ENCODE measurements at regions not wholly inside any gene's neighbourhood (a gene's known extent, or its start where the extent isn't known, plus 50 kb on each side); places are given as distances from the start of the nearest gene placed in this dataset.
A peak's percentile ranks its signal among the peaks of the same experiment; 100 is the strongest.

DNA sequence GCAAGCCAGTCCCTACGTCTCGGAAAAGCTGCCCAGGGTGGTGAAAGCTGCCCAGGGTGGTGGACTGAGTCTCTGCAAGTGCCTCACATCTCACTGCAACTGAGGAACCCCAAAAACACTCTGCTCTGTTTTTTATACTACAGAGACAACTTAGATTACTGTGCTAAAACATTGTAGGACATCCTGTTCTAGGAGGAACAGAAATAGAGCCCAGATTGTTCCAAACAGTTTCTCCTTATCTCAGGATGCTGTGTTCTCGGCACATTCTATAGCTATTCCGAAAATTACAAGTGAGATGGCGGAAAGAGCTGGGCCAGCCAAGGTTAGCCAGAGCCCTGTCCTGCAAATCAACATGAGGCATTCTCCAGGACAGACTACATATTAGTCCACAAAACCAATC is 138.7 kb downstream of the LRIG3 start:
- no peak overlapping the region for H3K27ac ChIP-seq
- DNase-seq (ENCODE audit: low read depth, low spot score): no peak

DNA sequence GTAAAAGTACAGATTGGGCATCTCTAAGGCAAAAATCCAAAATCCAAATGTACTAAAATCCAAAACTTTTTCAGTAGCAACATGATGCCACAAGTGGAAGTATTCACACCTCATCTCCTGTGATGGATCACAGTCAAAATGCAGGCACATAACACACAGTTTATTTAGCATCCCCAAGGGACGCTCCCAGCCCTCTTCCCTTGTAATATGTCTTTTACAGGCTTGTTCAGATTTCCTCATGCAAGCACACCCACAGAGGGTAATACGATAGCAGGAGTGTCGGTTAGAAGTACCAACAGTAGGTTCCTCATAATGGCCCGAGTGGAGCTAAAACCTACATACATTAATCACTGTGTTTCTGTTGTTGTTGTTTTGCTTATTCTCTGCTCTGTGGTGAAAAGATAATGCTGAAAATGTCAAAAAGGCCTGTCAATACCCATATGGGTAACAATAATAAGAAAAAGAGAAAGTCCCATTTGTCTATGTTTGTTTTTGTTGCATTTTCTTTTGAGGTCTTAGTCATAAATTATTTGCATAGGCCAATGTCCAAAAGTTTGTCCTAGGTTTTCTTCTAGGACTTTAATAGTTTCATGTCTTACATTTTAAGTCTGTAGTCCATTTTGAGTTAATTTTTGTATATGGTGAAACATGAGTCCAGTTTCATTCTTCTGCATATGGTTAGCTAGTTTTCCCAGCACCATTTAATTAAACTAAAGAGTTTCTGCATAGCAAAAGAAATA is 133.1 kb downstream of the LRIG3 start:
- no peak overlapping the region for H3K27ac ChIP-seq
- DNase-seq (ENCODE audit: low read depth, low spot score): no peak

GRCh38 chr12:58794859-58795258 is 125.4 kb downstream of the LRIG3 start:
- H3K27ac ChIP-seq: no peak overlapping the region
- no peak for DNase-seq (ENCODE audit: low read depth, low spot score)

DNA sequence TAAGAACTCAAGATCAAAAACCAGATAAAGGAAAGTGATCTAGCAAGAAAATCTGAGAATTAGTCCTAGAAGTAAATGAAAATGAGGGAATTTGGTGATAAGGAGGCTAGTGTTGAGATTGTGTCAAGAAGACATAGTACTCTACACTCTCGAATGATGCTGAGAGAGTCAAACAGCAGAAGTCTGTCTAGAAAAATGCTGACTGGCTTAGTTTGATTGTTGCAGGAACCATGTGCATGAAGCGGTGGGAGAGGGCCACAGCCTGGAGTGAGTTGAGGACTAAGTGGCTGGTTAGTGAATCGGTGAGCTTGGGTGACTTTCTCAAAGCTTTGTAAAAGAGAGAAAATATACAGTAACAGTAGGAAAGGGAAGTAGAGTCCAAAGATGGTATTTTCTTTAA is 124.5 kb downstream of the LRIG3 start:
- no peak for DNase-seq (ENCODE audit: low read depth, low spot score)
- no peak overlapping the region for H3K27ac ChIP-seq

GRCh38 chr12:58801986-58802385 is 118.3 kb downstream of the LRIG3 start:
- no peak for DNase-seq (ENCODE audit: low read depth, low spot score)
- no peak overlapping the region for H3K27ac ChIP-seq

GRCh38 chr12:58803908-58804307 is 116.4 kb downstream of the LRIG3 start:
- H3K27ac ChIP-seq: no peak overlapping the region
- peak; percentile 8 for DNase-seq (ENCODE audit: low read depth, low spot score)

DNA sequence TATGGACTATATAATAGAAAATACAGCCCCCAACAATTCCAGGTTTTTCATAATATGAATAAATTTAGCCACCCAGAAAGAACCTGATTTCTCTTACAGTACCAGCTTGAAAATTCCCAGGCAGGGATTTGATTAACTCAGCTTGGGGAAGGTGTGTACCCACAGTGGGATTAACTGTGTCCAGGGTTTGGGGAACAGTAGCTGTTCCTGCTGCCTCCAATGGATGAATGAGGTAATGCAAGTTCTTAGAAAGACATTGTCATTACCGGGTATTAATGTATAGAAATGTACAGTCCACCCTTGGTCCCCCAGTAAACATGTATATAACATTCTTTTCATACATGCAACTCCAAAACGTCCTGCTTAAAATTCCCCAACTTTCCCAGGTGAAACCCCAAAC is 115.6 kb downstream of the LRIG3 start:
- no peak overlapping the region for H3K27ac ChIP-seq
- no peak for DNase-seq (ENCODE audit: low read depth, low spot score)

DNA sequence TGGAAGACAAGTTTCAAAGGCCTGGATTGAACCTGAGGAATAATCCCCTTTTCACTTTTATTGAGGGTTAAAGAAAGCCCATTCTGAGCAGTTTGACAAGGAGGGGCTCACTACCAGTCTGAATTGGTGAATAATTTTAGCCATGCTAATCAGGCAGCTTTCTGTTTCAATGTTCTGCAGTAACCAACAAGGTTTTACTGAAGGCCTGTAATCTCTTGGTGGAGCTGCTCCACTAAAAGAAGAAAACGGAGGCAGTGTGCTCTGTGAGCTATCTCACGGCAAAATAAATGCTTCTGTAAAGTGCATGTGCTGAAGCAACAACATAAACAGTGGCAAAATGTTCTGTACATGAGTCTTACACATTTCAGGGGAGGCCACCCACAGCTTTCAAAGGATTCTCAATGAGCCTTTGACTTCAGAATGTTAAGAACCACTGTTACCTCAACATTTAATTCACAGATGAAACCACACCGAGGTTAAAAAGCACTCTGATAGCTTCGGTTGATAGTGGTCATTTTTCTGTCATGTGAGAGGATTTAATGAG is 111.2 kb downstream of the LRIG3 start:
- no peak overlapping the region for H3K27ac ChIP-seq
- DNase-seq (ENCODE audit: low read depth, low spot score): no peak

GRCh38 chr12:58811346-58811745 is 109.0 kb downstream of the LRIG3 start:
- no peak overlapping the region for H3K27ac ChIP-seq
- no peak for DNase-seq (ENCODE audit: low read depth, low spot score)

DNA sequence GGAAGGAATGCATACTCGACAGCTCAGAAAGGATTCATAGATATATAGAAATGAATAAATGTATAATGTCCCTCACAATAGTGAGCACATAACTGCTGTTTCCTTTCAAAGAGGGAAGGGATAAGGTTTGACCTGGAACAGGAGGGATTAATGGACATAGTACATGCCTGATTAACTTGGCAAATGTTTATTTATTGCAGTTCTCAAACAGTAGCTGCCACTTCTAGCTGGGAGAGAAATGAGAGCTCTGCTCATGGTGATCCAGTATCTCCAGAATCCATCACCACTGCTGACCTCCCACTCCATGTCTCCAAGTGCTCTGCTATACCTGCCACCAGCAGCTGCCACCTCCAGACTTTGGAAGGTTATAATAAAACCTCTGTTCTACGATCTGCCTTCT is 108.1 kb downstream of the LRIG3 start:
- no peak for DNase-seq (ENCODE audit: low read depth, low spot score)
- no peak overlapping the region for H3K27ac ChIP-seq

DNA sequence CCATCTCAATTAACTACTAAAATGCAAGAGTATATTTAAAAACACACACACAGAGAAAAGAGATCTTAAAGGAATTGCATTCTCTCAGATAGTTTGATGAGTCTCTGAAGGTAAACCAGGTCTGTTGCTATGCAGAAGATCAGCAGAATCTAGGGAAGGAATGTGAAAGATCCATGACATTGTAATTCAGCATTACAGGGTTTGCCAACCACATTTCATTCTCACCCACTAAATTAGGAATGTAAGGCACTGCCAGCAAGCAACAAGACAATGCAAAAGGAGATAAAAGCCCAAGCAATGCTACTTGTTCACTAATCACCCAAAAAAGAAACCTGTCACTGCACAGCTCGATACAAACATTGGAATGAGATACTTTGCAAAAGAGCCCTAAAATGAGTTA is 106.3 kb downstream of the LRIG3 start:
- DNase-seq (ENCODE audit: low read depth, low spot score): no peak

DNA sequence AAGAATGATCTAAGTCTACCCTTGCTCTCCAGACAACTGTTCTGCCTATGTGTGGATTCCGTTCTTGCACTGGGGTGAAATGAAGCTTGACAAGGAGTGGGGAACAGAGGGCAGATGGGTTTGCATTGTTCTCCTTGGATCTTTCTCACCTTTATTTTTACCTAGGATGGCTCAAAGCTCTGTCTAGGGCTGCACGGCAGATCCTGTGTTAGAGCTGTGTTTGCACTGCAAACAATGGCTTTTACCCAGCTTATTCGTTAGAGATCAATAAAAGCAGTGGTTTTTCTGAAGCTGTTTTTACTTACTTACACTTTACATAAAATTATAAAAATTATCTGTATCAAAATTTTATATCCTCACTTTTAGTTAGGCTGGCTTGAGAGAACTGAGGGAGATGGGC is 105.1 kb downstream of the LRIG3 start:
- no peak overlapping the region for H3K27ac ChIP-seq
- DNase-seq (ENCODE audit: low read depth, low spot score): no peak

More for the DNA sequence above, 106.3 kb downstream of the LRIG3 start:
- H3K27ac ChIP-seq: no peak overlapping the region

DNA sequence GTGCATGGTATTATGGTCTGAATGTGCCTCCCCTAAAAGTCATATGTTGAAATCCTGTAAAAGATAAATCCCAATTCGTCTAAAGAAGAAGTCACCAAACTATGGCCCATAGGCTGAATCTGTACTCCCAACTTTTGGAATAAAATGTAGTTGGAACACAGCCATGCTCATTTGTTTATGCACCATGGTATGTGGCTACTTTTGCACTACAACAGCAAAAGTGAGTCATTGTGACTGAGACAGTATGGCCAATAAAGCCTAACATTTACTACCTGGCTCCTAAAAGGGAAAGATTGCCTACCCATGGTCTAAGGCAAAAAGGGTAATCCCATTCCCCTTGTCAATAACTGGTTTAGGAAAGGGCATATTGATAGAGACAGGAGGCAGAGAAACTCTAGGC is 101.8 kb downstream of the LRIG3 start:
- no peak for DNase-seq (ENCODE audit: low read depth, low spot score)
- H3K27ac ChIP-seq: no peak overlapping the region

DNA sequence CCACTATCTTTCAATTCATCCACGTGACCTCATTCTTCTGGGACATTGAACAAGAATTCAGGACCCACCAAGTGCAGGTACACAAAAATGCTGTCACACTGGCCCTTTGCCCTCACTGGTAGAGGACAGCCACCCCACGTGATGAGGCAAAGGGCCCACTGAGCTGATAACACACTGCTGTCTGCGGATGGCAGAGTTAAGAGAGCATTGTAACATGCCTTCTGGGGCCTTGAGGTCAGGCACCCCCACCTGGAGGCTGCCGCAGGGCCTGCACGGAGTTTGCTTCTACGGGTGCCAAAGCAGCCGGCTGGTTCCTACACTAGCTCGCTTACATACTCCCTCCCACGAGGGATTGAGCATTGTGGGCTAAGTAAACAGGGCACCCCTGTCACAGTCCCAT is 101.0 kb downstream of the LRIG3 start:
- DNase-seq (ENCODE audit: low read depth, low spot score): no peak
- no peak overlapping the region for H3K27ac ChIP-seq

GRCh38 chr12:58819985-58820384 is 100.3 kb downstream of the LRIG3 start:
- no peak for DNase-seq (ENCODE audit: low read depth, low spot score)
- no peak overlapping the region for H3K27ac ChIP-seq

Measured in epithelial cell of prostate (primary cell).